GM12892 (cell line): ENCODE measurements at regions not wholly inside any gene's neighbourhood (a gene's known extent, or its start where the extent isn't known, plus 50 kb on each side); places are given as distances from the start of the nearest gene placed in this dataset.

Experiments
- POLR2AphosphoS5 ChIP-seq: IDR thresholded peaks from 2 replicates; pipeline ENCODE4 v1.6.1; 2011; ENCODE audit warnings: low read depth, low read length, control low read depth
- TAF1 ChIP-seq: IDR thresholded peaks from 2 replicates; pipeline ENCODE4 v1.6.1; 2011; ENCODE audit warnings: low read depth, mild to moderate bottlenecking, control low read depth, low read length, borderline replicate concordance

DNA sequence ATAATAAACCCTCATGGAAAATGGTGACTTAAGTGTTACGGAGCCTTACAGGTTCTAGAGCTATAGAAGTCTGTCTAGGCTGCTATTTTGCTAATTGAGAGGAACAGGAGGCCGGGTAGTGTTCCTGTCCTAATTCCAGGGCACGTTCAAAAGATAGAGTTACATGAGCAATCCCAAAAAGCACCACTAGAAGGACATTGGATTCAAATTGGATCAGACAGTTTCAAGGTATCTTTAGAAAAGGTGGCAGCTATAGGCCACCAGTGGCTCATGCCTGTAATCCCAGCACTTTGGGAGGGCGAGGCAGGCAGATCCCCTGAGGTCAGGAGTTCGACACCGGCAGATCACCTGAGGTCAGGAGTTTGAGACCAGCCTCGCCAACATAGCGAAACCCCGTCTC, 458.8 kb downstream of the TMEM232 start:
- TF ChIP-seq TAF1 (no peak), POLR2AphosphoS5 (no peak)
